Mucosa of descending colon (tissue), 3 donors: ENCODE measurements at regions not wholly inside any gene's neighbourhood (a gene's known extent, or its start where the extent isn't known, plus 50 kb on each side); places are given as distances from the start of the nearest gene placed in this dataset.

Experiments
- ATAC-seq: fragments of 200-7000 bp; cut with Tn5 transposase; one replicate; pipeline ENCODE4 v1.9.1; 2020; ENCODE audit warnings: mild to moderate bottlenecking, moderate library complexity
- DNase-seq, 3 donors: peaks; one replicate each; pipeline ENCODE4 v3.0.0-alpha.2; 2020
- H3K36me3 ChIP-seq: fragments of 200-600 bp; one replicate; pipeline ENCODE4 v1.8.0; 2021; ENCODE audit warnings: low read depth, mild to moderate bottlenecking
- H3K4me1 ChIP-seq: fragments of 200-600 bp; one replicate; pipeline ENCODE4 v1.8.0; 2021; ENCODE audit warnings: low read depth, mild to moderate bottlenecking
- H3K4me3 ChIP-seq: fragments of 200-600 bp; one replicate; pipeline ENCODE4 v1.8.0; 2021; ENCODE audit warnings: mild to moderate bottlenecking
- H3K9me3 ChIP-seq: fragments of 200-600 bp; one replicate; pipeline ENCODE4 v1.8.0; 2021; ENCODE audit warnings: mild to moderate bottlenecking
- intact Hi-C, 2 donors: fragments of 100-400 bp; cut with DNase I in 1 of 2; cut with micrococcal nuclease in 1 of 2; formaldehyde crosslinking; loops; one replicate each; pipeline versions ENCODE4 v1.11.0 to v1.11.1; 2022; cut with DNase I, micrococcal nuclease
- TF ChIP-seq, protein P1 (sequence below): fragments of 200-600 bp; IDR thresholded peaks from one replicate; pipeline ENCODE4 v1.8.0; 2022; ENCODE audit warnings: antibody characterized with exemption, mild to moderate bottlenecking
- donor health status: DM: no; HTN: no; CAD: no; lungs with moderate emphysema.
- donor health status: DM: no; HTN: no; CAD: no.
- donor health status: DM: no; HTN: yes; CAD: no.

DNA sequence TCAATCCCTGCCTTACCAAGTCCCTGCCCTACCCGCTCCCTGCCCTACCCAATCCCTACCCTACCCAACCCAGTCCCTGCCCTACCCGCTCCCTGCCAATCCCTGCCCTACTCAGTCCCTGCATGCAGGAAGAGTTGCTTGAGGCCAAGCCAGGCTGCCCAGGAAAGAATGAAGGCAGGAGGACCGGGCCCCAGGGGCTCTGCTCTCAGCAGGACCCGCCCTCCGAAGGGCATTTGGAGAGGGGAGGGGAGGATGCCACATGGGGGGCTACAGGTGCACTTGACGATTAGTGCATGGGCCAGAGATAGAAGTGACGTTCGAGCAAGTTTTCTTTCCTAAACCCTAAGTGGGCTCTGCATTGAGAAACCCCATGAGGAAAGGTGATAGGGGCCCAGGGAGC is 581.2 kb downstream of the TBC1D22A start:
- no peaks in the 10 kb centered on the region for H3K4me1 ChIP-seq
- H3K9me3 ChIP-seq: no peaks in the 10 kb centered on the region
- TF ChIP-seq, protein P1, sequence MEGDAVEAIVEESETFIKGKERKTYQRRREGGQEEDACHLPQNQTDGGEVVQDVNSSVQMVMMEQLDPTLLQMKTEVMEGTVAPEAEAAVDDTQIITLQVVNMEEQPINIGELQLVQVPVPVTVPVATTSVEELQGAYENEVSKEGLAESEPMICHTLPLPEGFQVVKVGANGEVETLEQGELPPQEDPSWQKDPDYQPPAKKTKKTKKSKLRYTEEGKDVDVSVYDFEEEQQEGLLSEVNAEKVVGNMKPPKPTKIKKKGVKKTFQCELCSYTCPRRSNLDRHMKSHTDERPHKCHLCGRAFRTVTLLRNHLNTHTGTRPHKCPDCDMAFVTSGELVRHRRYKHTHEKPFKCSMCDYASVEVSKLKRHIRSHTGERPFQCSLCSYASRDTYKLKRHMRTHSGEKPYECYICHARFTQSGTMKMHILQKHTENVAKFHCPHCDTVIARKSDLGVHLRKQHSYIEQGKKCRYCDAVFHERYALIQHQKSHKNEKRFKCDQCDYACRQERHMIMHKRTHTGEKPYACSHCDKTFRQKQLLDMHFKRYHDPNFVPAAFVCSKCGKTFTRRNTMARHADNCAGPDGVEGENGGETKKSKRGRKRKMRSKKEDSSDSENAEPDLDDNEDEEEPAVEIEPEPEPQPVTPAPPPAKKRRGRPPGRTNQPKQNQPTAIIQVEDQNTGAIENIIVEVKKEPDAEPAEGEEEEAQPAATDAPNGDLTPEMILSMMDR: no peak
- intact Hi-C loops: no loop called here
- ATAC-seq (no peak), DNase-seq (no peak)
- H3K36me3 ChIP-seq: no peaks in the 10 kb centered on the region
- no peak overlapping the region for H3K4me3 ChIP-seq

DNA sequence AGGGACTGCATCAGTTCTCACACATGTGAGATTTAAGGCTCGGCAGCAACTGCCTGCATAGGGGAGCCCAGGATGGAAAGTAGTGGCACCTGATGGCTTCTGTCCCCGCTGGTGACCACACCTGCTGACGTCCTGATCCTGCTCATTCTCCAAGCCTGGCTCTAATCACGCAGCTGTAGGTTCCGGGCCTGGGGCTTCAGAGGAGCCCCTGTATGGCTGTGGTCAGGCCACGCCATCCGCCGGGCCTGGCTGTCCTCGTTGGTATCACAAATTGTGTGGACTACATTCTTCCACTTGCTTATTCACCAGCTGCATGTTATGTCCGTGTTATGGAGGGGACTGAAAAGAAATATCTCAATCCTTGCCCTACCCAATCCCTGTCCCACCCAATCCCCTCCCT is 580.0 kb downstream of the TBC1D22A start:
- TF ChIP-seq, protein P1: no peak
- Histone ChIP-seq H3K4me3 (no peak overlapping the region), H3K4me1 (no peaks in the 10 kb centered on the region), H3K36me3 (no peaks in the 10 kb centered on the region), H3K9me3 (no peaks in the 10 kb centered on the region)
- intact Hi-C loops: no loop called here
- DNase-seq (no peak), ATAC-seq (no peak)

DNA sequence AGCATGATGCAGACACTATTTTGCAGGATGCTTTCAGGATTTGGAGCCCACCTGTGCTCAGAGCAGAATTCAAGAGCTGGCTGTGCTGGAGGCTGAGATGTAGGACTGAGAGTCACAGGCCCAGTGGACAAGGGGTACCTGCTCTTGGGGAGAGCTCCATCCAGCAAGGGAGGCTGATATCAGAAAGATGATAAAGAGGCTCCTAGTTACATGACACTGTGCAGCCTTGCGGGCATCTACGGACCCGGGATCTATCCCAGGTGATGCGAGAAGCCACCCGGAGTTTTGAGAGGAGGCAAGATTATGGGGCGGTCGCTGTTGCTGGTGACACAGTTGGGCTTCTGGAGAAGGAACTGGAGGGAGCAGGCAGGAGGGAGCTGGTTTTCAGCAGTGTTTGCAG is 579.0 kb downstream of the TBC1D22A start:
- no peaks in the 10 kb centered on the region for H3K9me3 ChIP-seq
- H3K36me3 ChIP-seq: no peaks in the 10 kb centered on the region
- H3K4me1 ChIP-seq: no peaks in the 10 kb centered on the region
- intact Hi-C loops: no loop called here
- H3K4me3 ChIP-seq: no peak overlapping the region
- TF ChIP-seq, protein P1: no peak
- DNase-seq: no peak
- ATAC-seq: no peak

DNA sequence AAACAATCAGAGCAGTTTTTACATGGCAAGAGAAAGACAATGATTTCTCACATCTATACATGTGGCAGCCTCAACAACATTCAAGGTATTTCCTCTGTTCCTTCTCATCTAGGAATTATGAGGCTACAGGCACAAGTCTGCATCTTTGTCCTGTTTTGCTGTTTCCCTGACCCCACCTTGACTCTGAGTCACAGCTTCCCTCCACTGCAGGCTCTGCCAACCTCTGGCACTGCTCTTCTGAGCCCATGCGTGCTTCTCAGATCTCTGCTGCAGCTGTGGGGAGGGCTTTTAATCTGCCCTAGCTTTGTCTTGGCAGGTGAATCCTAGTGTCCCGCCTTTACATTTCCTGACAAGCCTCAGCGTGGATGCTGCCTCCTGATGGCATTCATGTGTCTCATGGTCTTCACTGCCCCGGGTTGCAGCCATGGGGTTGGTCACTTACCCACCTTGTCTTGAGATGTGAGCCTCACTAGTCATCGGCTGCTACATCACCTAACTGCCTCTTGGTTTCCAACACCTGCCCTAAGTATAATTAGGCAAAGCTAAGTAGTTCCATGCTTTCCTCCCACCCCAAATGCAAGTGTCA is 578.5 kb downstream of the TBC1D22A start:
- TF ChIP-seq, protein P1: no peak
- ATAC-seq (no peak), DNase-seq (no peak)
- H3K36me3 ChIP-seq: no peaks in the 10 kb centered on the region
- H3K4me1 ChIP-seq: no peaks in the 10 kb centered on the region
- H3K9me3 ChIP-seq: no peaks in the 10 kb centered on the region
- no peak overlapping the region for H3K4me3 ChIP-seq
- intact Hi-C loops: no loop called here

DNA sequence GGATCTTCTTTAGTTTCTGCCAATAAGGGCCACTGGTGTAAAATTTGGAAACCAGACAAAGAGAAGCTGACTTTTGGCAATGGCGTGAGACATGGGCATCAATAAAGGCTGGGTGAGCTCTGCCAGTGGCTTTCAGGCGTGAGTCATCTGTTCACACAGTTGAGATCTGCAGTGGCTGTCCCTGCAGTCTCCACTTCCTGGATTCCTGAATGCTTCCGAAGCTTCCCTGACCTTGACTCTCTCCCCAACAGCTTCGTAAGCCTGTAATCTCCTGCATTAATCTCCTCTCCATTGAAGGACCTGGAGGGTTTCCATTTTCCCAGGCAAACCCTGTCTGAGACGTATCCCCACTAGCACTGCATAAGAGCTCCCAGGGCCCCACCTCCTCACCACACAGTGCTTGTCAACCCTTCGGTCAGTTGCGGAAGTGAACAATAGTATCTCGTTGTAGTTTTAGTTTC is 574.7 kb downstream of the TBC1D22A start:
- peak in 2 of 3 donors; percentile 23 to 37 for DNase-seq
- TF ChIP-seq, protein P1: no peak
- H3K36me3 ChIP-seq: no peaks in the 10 kb centered on the region
- no peaks in the 10 kb centered on the region for H3K9me3 ChIP-seq
- no peaks in the 10 kb centered on the region for H3K4me1 ChIP-seq
- H3K4me3 ChIP-seq: no peak overlapping the region
- intact Hi-C loops: no loop called here
- peak; percentile 91 for ATAC-seq

DNA sequence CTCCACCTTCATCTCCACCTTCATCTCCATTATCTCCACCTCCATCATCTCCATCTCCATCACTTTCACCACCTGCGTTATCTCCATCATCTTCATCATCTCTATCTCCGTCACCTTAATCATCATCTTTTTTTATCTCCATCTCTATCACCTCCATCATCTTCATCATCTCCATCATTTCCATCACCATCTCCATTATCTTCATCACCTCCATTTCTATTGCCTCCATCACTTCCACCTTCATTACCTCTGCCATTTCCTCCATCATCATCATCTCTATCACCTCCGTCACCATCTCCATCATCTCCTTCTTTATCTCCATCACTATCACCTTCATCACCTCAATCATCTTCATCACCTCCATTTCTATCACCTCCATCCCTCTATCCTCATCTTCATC is 573.5 kb downstream of the TBC1D22A start:
- intact Hi-C loops: no loop called here
- DNase-seq (no peak), ATAC-seq (no peak)
- H3K9me3 ChIP-seq: no peaks in the 10 kb centered on the region
- TF ChIP-seq, protein P1: no peak
- H3K4me1 ChIP-seq: no peaks in the 10 kb centered on the region
- H3K4me3 ChIP-seq: no peak overlapping the region
- no peaks in the 10 kb centered on the region for H3K36me3 ChIP-seq
